ENCODE measurements at regions not wholly inside any gene's neighbourhood (a gene's known extent, or its start where the extent isn't known, plus 50 kb on each side); places are given as distances from the start of the nearest gene placed in this dataset.

GRCh38 chr13:78325585-78325984 lies 277.8 kb downstream of the POU4F1 start:
- DNase-seq = no peak

- DNase-seq = no peak
Measured at GRCh38 chr13:78323848-78324247, 279.5 kb downstream of the POU4F1 start.

GRCh38 chr13:78323040-78323439 lies 280.3 kb downstream of the POU4F1 start:
- DNase-seq = no peak

GRCh38 chr13:78319101-78319627 lies 284.2 kb downstream of the POU4F1 start:
- no peak for DNase-seq

- DNase-seq = no peak
Measured at GRCh38 chr13:78317030-78317429, 286.3 kb downstream of the POU4F1 start.

- DNase-seq = no peak
Measured at GRCh38 chr13:78309497-78310180, 293.7 kb downstream of the POU4F1 start.

GRCh38 chr13:78306519-78307206 lies 296.7 kb downstream of the POU4F1 start:
- no peak for DNase-seq

GRCh38 chr13:78305171-78305570 lies 298.2 kb downstream of the POU4F1 start:
- no peak for DNase-seq

GRCh38 chr13:78299832-78300623 lies 303.3 kb downstream of the POU4F1 start:
- no peak for DNase-seq

- DNase-seq = no peak
Measured at GRCh38 chr13:78298657-78299056, 304.7 kb downstream of the POU4F1 start.

GRCh38 chr13:78286748-78287147 lies 316.6 kb downstream of the POU4F1 start:
- DNase-seq = no peak

- no peak for DNase-seq
Measured at GRCh38 chr13:78265098-78265497, 338.3 kb downstream of the POU4F1 start.

- DNase-seq = no peak
Measured at GRCh38 chr13:78258304-78258703, 339.7 kb upstream of the EDNRB start.

- DNase-seq = no peak
Measured at GRCh38 chr13:78256484-78256883, 337.9 kb upstream of the EDNRB start.

GRCh38 chr13:78254113-78254512 lies 335.5 kb upstream of the EDNRB start:
- no peak for DNase-seq

GRCh38 chr13:78247362-78247761 lies 328.7 kb upstream of the EDNRB start:
- DNase-seq = no peak

GRCh38 chr13:78241278-78241919 lies 322.8 kb upstream of the EDNRB start:
- no peak for DNase-seq

GRCh38 chr13:78239714-78240113 lies 321.1 kb upstream of the EDNRB start:
- DNase-seq = no peak

GRCh38 chr13:78238911-78239310 lies 320.3 kb upstream of the EDNRB start:
- DNase-seq = no peak

- no peak for DNase-seq
Measured at GRCh38 chr13:78228940-78229339, 310.3 kb upstream of the EDNRB start.

GRCh38 chr13:78228211-78228610 lies 309.6 kb upstream of the EDNRB start:
- DNase-seq = no peak

GRCh38 chr13:78227709-78228108 lies 309.1 kb upstream of the EDNRB start:
- no peak for DNase-seq

- no peak for DNase-seq
Measured at GRCh38 chr13:78215458-78216108, 297.0 kb upstream of the EDNRB start.

Data from NCI-H2107 (cell line).